Coronary artery (tissue), 2 donors: ENCODE measurements at regions not wholly inside any gene's neighbourhood (a gene's known extent, or its start where the extent isn't known, plus 50 kb on each side); places are given as distances from the start of the nearest gene placed in this dataset.

ENCODE experiments used
- DNase-seq: peaks from one replicate; pipeline ENCODE4 v3.0.0-alpha.2; 2017; ENCODE audit warnings: low spot score
- H3K27ac ChIP-seq, 2 donors: fragments of 200-600 bp; sonication (generic); one replicate each; pipeline ENCODE4 v1.5.1; 2016 to 2019
- H3K4me3 ChIP-seq: fragments of 200-600 bp; sonication (generic); 2 replicates; pipeline ENCODE4 v1.5.1; 2016; ENCODE audit warnings: mild to moderate bottlenecking, moderate library complexity
- CTCF ChIP-seq: fragments of 200-600 bp; sonication (generic); IDR thresholded peaks from one replicate; pipeline ENCODE4 v1.5.1; 2019; ENCODE audit warnings: antibody characterized with exemption

GRCh38 chr13:85469320-85469719 is 329.9 kb downstream of the SLITRK6 start:
- no peak for DNase-seq
- no peak overlapping the region for H3K4me3 ChIP-seq
- no peak for TF ChIP-seq CTCF
- H3K27ac ChIP-seq = no peak overlapping the region

DNA sequence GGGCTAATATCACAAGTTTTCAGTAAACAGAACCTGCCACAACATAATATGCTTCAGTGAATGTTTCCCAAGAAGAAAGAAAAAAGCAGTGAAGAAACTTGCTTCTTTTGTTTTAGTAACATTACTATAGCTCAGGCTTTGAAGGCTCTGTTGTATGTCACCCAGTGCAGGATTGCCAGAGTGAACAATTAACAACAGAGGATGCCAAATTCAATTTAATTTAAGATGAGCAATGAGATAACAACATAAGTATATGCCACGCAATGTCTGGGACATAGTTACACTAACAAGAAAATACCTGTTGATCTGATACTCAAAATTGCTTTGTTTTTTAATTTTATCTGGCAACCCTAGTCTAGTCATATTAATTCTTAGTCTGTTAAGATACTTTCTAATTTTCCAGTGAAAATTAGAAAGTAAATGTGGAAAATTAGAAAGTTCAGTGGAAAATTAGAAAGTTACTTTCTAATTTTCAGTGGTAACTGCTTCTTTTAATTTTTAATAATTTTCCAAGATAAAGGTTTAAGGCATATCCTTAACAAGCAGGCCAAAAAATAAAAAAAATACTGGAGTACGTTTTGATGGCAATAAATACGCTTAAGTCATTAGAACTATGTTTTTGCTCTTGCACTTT is 336.3 kb downstream of the SLITRK6 start:
- Histone ChIP-seq H3K4me3 (no peak overlapping the region), H3K27ac (no peak overlapping the region)
- DNase-seq = no peak
- no peak for TF ChIP-seq CTCF

DNA sequence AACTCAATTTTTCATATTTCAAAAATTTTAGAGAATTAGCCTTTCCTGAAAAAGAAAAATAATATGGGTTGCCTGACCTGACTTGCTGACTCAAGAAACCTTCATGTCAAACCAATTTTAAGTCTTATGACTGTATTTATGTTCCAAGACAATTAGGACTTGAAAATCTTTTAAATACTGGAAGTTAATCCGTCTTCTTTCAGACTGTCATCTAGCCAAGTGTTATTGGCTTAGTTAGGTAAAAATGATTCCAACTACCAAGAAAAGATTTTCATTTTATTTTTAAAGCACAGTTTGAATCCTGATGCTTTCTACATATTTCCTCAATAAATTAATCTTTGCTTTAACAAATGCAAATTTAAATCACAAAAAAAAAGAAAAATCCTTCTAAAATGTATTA is 337.6 kb downstream of the SLITRK6 start:
- no peak overlapping the region for H3K27ac ChIP-seq
- DNase-seq = no peak
- no peak overlapping the region for H3K4me3 ChIP-seq
- no peak for TF ChIP-seq CTCF

DNA sequence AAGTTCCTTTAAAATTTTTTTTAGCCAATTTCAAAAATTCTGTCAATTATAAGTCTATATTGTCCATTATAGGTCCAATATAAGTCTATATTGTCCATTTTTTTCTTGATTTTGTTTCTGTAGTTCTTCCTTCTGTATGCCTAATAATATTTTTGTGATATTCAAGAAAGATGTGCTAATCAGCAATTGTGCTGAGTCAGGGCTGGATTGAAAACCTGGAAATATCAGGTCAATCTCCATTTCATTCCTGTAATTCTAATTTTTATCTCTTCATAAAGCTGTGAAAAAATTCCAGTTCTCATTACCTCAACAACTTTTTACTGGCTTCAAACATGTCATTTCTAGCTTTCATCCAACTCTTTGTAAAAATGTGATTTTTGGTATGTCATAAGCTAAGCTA is 353.7 kb downstream of the SLITRK6 start:
- TF ChIP-seq CTCF = no peak
- Histone ChIP-seq H3K27ac (no peak overlapping the region), H3K4me3 (no peak overlapping the region)
- no peak for DNase-seq

DNA sequence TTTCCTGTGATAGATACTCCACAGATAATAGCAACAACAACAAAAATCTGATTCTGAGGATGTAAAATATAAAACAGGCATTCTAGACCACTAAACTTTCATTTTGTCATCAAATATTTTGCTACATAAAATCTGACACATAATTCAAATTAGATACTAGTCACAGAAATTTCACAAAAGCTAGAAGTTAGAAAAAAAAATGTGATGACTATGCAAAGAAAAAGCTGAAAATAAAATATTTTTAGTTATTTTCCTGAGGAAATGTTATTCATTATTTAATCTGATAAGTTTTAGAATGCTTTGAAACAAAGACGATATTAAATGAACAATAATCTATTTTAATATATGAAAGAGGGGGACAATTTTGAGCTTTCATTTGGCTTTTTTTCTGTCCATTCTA is 357.2 kb downstream of the SLITRK6 start:
- TF ChIP-seq CTCF = no peak
- DNase-seq = no peak
- Histone ChIP-seq H3K4me3 (no peak overlapping the region), H3K27ac (no peak overlapping the region)

DNA sequence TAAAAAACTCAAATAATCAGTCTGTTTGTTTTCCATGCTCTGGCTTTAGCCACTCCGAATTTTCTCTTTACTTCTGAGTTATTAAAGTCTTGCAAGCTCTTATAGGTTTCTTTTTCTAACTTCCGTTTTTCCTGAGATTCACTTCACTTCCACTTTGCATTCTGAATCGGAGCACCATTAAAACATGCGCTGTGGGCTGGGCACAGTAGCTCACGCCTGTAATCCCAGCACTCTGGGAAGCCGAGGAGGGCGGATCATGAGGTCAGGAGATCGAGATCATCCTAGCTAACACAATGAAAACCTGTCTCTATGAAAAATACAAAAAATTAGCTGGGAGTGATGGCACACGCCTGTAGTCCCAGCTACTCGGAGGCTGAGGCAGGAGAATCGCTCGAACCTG is 357.9 kb downstream of the SLITRK6 start:
- no peak overlapping the region for H3K4me3 ChIP-seq
- TF ChIP-seq CTCF = no peak
- no peak overlapping the region for H3K27ac ChIP-seq
- DNase-seq = no peak

- Histone ChIP-seq H3K4me3 (no peak overlapping the region), H3K27ac (no peak overlapping the region)
- DNase-seq = no peak
- TF ChIP-seq CTCF = no peak
These were observed 363.2 kb downstream of the SLITRK6 start for GRCh38 chr13:85436029-85436428.
